GM12891 (cell line): ENCODE measurements at regions not wholly inside any gene's neighbourhood (a gene's known extent, or its start where the extent isn't known, plus 50 kb on each side); places are given as distances from the start of the nearest gene placed in this dataset.

Experiments used
- PAX5 ChIP-seq: IDR thresholded peaks from 2 replicates; pipeline ENCODE4 v1.6.1; 2011; ENCODE audit warnings: low read length, moderate library complexity, mild to moderate bottlenecking; ENCODE audit not compliant: insufficient read depth, severe bottlenecking
- POLR2A ChIP-seq: IDR thresholded peaks from 2 replicates; pipeline ENCODE4 v1.6.1; 2011; ENCODE audit warnings: low read depth, low read length, control low read depth
- POLR2AphosphoS5 ChIP-seq: IDR thresholded peaks from 2 replicates; pipeline ENCODE4 v1.6.1; 2011; ENCODE audit warnings: low read depth, low read length, control low read depth
- SPI1 ChIP-seq: IDR thresholded peaks from 2 replicates; pipeline ENCODE4 v1.6.1; 2011; ENCODE audit warnings: low read depth, low read length, control low read depth
- TAF1 ChIP-seq: IDR thresholded peaks from 2 replicates; pipeline ENCODE4 v1.6.1; 2011; ENCODE audit warnings: low read depth, low read length, control low read depth

DNA sequence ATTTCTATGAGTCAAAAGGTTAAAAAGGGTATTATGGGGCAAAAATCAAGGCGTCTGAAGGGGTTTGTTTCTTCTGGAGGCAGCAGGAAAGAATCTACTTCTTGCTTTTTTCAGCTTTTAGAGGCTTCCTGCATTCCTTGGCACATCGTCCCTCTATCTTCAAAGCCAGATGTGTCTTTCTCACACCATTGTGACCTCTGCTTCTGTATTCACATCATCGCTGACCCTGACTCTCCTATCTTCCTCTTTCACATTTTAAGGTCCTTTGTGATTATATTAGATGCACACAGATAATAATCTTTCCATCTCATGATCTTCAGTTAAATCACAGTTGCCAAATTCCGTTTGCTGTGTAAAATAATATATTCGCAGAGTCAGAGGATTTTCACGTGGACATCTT, 112.7 kb downstream of the PPP4R3C start:
- TF ChIP-seq POLR2A (no peak), TAF1 (no peak), PAX5 (no peak), POLR2AphosphoS5 (no peak), SPI1 (no peak)
